GM13976 (cell line): ENCODE measurements at regions not wholly inside any gene's neighbourhood (a gene's known extent, or its start where the extent isn't known, plus 50 kb on each side); places are given as distances from the start of the nearest gene placed in this dataset.
"Not testable (repeated sequence)": the region's sequence is repeated elsewhere in the genome, so short reads cannot be mapped to it uniquely, and the experiment has no call there.

Source experiments
- DNase-seq: peaks from one replicate; pipeline ENCODE4 v3.0.0; 2012; ENCODE audit warnings: low spot score
- CTCF ChIP-seq: IDR thresholded peaks from 2 replicates; pipeline ENCODE4 v1.5.1; 2012; ENCODE audit warnings: borderline replicate concordance, mild to moderate bottlenecking; ENCODE audit not compliant: insufficient read depth; ENCODE audit errors: extremely low read depth, missing control alignments, control extremely low read depth
- in situ Hi-C: fragments of 300-500 bp; cut with MboI; formaldehyde crosslinking; loops from one replicate; pipeline ENCODE4 v1.12.0; 2022; ENCODE audit warnings: low sequenced_read_pairs, mixed read lengths, inconsistent platforms; ENCODE audit not compliant: unreplicated experiment

DNA sequence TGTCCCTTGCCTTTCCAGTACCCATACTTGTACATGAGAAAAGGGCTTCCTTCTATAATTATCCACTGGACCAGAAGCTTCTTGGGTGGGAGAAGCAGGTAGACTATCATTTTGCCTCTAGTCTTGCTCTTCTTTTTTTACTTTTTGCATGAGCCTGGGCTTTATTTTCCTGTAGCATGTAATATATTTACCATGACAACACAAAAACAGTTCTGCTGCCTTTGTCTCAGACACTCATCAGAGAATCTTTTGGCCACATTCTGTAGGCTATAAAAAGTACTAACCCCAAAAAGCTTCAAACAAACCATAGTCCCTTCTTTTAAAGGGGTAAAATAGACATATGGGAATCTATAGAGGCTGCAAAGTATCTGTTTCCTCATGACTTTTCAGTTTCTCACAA, 339.2 kb upstream of the PIK3R1 start:
- in situ Hi-C loops, result no loop called here
- TF ChIP-seq CTCF, result no peak
- no peak for DNase-seq

DNA sequence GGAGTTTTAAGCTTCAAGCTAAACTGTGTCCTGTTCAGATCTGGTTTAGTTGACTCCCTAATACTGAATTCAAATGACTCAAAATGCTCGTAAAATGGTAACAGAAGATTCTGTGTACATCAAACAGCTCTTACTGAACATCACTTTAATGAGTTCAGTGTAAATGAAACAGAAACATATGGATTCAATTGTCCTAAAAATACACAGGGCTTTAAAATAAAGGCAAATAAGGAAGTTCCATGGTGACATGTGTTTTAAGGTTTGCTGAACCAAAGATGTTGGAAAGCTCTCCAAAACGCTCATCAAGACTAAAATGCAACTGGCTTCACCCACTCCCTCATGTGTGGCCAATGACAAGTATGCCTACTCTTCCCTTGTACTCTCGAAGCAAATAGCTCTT, 340.0 kb upstream of the PIK3R1 start:
- in situ Hi-C loops, result no loop called here
- TF ChIP-seq CTCF, result no peak
- no peak for DNase-seq

DNA sequence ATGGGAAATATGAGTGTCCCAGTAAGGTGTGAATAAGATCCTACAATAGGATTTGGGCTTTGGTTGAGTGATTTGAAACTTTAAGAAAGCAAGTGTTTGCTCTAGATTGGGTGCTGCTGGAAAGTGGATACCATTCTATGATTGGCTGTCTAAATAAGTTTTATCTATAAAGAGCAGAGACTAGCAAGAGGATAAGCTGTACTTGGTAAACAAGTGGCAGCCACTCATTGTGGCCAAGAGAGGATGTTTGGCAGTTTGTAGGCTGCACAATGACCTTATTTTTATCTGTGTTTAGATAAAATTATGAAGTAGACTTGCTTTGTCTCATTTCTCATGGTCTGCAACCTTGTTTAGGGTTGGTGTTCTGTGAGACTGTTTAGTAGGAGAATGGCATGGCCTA, 341.6 kb upstream of the PIK3R1 start:
- no peak for DNase-seq
- TF ChIP-seq CTCF, result no peak
- in situ Hi-C loops, result no loop called here

DNA sequence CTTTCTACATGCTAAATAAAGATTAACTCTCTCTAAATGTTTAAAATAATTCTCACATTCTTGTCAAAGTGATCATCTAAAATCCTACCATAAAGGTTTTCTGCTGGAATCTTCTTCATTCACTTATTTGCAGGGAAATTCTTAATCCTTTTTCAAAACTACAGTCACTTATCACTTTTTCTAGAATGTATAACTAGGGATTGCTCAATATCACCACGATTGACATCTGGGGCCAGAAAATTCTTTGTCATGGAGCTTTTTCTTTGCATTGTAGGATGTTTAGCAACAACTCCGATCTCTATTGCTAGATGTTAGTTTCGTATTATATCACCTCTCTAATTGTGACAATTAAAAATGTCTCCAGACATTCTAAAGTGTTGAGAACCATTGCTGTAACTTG, 344.9 kb upstream of the PIK3R1 start:
- in situ Hi-C loops, result no loop called here
- DNase-seq, result no peak
- no peak for TF ChIP-seq CTCF

- DNase-seq, in situ Hi-C loops: not testable (repeated sequence)
These were observed 351.2 kb upstream of the PIK3R1 start for GRCh38 chr5:67864335-67864734.

GRCh38 chr5:67858471-67859031, 357.0 kb upstream of the PIK3R1 start:
- DNase-seq, result no peak
- in situ Hi-C loops, result no loop called here
- no peak for TF ChIP-seq CTCF

DNA sequence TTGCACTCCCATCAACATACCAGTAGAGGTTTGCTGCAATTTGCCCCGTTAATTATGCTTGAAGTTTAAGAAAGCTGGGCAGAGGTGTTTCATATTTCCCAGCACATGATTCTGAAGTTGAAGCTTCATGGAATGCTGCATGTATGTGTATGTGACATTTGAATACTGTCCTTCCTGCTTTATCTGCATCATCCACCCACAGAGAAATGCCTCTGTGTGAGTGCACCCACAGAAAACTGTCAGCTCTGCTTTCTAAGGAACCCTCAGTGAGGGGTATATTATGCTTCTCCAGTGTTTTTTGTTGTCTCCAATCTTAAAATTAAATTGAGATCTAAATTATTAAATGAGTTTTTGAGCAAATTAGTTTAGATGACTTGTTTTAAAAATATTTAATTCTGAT, 358.1 kb upstream of the PIK3R1 start:
- no peak for DNase-seq

More for the DNA sequence above, 358.1 kb upstream of the PIK3R1 start:
- in situ Hi-C loops, result no loop called here
- no peak for TF ChIP-seq CTCF
